KG1 (cell line): ENCODE measurements at regions not wholly inside any gene's neighbourhood (a gene's known extent, or its start where the extent isn't known, plus 50 kb on each side); places are given as distances from the start of the nearest gene placed in this dataset.

ENCODE experiments used
- DNase-seq: peaks from one replicate; lab custom pipeline; 2025; lab: John Stamatoyannopoulos, UW

- no peak for DNase-seq
These were observed 456.5 kb upstream of the CWC22 start for GRCh38 chr2:180463608-180464007.

GRCh38 chr2:180461761-180462160, 454.7 kb upstream of the CWC22 start:
- DNase-seq, result no peak

GRCh38 chr2:180456801-180457200, 449.7 kb upstream of the CWC22 start:
- no peak for DNase-seq

- DNase-seq, result no peak
These were observed 443.7 kb upstream of the CWC22 start for GRCh38 chr2:180450841-180451240.

GRCh38 chr2:180449171-180449915, 442.2 kb upstream of the CWC22 start:
- DNase-seq, result no peak

- no peak for DNase-seq
These were observed 439.4 kb upstream of the CWC22 start for GRCh38 chr2:180446492-180446891.

- no peak for DNase-seq
These were observed 436.8 kb upstream of the CWC22 start for GRCh38 chr2:180443888-180444287.

- no peak for DNase-seq
These were observed 436.0 kb upstream of the CWC22 start for GRCh38 chr2:180442860-180443644.

- DNase-seq, result no peak
These were observed 412.1 kb upstream of the CWC22 start for GRCh38 chr2:180419212-180419611.

- no peak for DNase-seq
These were observed 409.5 kb upstream of the CWC22 start for GRCh38 chr2:180416627-180417026.

- no peak for DNase-seq
These were observed 406.2 kb upstream of the CWC22 start for GRCh38 chr2:180413336-180413735.

GRCh38 chr2:180412219-180412618, 405.1 kb upstream of the CWC22 start:
- no peak for DNase-seq

GRCh38 chr2:180411661-180412060, 404.6 kb upstream of the CWC22 start:
- no peak for DNase-seq

- DNase-seq, result no peak
These were observed 399.6 kb upstream of the CWC22 start for GRCh38 chr2:180406687-180407086.

GRCh38 chr2:180405520-180405919, 398.4 kb upstream of the CWC22 start:
- no peak for DNase-seq

GRCh38 chr2:180394305-180394704, 387.2 kb upstream of the CWC22 start:
- DNase-seq, result no peak

- no peak for DNase-seq
These were observed 378.6 kb upstream of the CWC22 start for GRCh38 chr2:180385601-180386201.

- DNase-seq, result no peak
These were observed 369.0 kb upstream of the CWC22 start for GRCh38 chr2:180376066-180376465.

- no peak for DNase-seq
These were observed 367.6 kb upstream of the CWC22 start for GRCh38 chr2:180374502-180375281.

GRCh38 chr2:180370511-180371205, 363.6 kb upstream of the CWC22 start:
- DNase-seq, result no peak

GRCh38 chr2:180368881-180369280, 361.8 kb upstream of the CWC22 start:
- DNase-seq, result no peak

GRCh38 chr2:180367815-180368214, 360.7 kb upstream of the CWC22 start:
- DNase-seq, result no peak
